ENCODE measurements at regions not wholly inside any gene's neighbourhood (a gene's known extent, or its start where the extent isn't known, plus 50 kb on each side); places are given as distances from the start of the nearest gene placed in this dataset.

DNA sequence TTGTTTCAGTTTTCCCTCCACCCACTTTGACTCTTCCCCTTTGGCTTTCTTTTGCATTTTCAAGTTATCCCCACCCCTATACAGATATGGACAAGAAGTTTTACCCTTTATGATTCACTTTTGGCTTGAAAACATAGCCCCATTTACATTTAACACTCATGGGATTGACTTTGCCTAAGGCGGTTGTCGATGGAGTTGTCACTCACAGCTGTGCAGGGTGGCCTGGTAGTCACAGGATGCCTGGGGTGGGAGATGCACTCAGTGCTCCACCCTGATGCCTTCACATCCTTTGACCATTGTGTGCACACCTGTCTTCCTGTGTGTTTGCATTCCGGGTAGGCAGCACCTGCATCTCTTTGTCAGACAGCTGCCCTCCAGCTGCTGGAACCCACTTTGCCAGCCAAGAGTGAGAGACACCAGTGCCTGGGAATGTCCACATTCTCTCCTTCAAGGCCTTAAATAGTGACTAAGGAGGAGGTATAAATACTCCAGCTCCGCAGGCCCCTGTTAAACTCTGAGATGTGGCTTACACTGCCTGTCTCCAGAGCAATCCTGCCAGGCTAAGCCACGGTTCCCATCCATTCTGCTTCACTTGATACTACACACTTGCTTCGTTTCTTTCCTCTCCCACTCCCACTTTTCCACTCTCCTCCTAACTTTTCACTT lies 191.5 kb upstream of the SLC24A5 start (continued):
- TF ChIP-seq, protein P1, sequence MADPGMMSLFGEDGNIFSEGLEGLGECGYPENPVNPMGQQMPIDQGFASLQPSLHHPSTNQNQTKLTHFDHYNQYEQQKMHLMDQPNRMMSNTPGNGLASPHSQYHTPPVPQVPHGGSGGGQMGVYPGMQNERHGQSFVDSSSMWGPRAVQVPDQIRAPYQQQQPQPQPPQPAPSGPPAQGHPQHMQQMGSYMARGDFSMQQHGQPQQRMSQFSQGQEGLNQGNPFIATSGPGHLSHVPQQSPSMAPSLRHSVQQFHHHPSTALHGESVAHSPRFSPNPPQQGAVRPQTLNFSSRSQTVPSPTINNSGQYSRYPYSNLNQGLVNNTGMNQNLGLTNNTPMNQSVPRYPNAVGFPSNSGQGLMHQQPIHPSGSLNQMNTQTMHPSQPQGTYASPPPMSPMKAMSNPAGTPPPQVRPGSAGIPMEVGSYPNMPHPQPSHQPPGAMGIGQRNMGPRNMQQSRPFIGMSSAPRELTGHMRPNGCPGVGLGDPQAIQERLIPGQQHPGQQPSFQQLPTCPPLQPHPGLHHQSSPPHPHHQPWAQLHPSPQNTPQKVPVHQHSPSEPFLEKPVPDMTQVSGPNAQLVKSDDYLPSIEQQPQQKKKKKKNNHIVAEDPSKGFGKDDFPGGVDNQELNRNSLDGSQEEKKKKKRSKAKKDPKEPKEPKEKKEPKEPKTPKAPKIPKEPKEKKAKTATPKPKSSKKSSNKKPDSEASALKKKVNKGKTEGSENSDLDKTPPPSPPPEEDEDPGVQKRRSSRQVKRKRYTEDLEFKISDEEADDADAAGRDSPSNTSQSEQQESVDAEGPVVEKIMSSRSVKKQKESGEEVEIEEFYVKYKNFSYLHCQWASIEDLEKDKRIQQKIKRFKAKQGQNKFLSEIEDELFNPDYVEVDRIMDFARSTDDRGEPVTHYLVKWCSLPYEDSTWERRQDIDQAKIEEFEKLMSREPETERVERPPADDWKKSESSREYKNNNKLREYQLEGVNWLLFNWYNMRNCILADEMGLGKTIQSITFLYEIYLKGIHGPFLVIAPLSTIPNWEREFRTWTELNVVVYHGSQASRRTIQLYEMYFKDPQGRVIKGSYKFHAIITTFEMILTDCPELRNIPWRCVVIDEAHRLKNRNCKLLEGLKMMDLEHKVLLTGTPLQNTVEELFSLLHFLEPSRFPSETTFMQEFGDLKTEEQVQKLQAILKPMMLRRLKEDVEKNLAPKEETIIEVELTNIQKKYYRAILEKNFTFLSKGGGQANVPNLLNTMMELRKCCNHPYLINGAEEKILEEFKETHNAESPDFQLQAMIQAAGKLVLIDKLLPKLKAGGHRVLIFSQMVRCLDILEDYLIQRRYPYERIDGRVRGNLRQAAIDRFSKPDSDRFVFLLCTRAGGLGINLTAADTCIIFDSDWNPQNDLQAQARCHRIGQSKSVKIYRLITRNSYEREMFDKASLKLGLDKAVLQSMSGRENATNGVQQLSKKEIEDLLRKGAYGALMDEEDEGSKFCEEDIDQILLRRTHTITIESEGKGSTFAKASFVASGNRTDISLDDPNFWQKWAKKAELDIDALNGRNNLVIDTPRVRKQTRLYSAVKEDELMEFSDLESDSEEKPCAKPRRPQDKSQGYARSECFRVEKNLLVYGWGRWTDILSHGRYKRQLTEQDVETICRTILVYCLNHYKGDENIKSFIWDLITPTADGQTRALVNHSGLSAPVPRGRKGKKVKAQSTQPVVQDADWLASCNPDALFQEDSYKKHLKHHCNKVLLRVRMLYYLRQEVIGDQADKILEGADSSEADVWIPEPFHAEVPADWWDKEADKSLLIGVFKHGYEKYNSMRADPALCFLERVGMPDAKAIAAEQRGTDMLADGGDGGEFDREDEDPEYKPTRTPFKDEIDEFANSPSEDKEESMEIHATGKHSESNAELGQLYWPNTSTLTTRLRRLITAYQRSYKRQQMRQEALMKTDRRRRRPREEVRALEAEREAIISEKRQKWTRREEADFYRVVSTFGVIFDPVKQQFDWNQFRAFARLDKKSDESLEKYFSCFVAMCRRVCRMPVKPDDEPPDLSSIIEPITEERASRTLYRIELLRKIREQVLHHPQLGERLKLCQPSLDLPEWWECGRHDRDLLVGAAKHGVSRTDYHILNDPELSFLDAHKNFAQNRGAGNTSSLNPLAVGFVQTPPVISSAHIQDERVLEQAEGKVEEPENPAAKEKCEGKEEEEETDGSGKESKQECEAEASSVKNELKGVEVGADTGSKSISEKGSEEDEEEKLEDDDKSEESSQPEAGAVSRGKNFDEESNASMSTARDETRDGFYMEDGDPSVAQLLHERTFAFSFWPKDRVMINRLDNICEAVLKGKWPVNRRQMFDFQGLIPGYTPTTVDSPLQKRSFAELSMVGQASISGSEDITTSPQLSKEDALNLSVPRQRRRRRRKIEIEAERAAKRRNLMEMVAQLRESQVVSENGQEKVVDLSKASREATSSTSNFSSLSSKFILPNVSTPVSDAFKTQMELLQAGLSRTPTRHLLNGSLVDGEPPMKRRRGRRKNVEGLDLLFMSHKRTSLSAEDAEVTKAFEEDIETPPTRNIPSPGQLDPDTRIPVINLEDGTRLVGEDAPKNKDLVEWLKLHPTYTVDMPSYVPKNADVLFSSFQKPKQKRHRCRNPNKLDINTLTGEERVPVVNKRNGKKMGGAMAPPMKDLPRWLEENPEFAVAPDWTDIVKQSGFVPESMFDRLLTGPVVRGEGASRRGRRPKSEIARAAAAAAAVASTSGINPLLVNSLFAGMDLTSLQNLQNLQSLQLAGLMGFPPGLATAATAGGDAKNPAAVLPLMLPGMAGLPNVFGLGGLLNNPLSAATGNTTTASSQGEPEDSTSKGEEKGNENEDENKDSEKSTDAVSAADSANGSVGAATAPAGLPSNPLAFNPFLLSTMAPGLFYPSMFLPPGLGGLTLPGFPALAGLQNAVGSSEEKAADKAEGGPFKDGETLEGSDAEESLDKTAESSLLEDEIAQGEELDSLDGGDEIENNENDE (IDR thresholded peaks at IDR 0.05; ENCODE audit: insufficient replicate concordance, low read length): no peak
- no peak for TF ChIP-seq SP1 (IDR thresholded peaks at IDR 0.05; ENCODE audit: low read depth, low read length)
- TF ChIP-seq CHD2 (IDR thresholded peaks at IDR 0.05; ENCODE audit: low read length): no peak
